GM21737 (cell line): ENCODE measurements at regions not wholly inside any gene's neighbourhood (a gene's known extent, or its start where the extent isn't known, plus 50 kb on each side); places are given as distances from the start of the nearest gene placed in this dataset.

ENCODE experiments used
- ATAC-seq: cut with Tn5 transposase; IDR thresholded peaks from one replicate; pipeline ENCODE4 v1.9.1; 2021; ENCODE audit warnings: mild to moderate bottlenecking, moderate library complexity; ENCODE audit not compliant: unreplicated experiment

GRCh38 chr13:61765940-61766666 is 350.5 kb upstream of the PCDH20 start:
- ATAC-seq, result no peak

DNA sequence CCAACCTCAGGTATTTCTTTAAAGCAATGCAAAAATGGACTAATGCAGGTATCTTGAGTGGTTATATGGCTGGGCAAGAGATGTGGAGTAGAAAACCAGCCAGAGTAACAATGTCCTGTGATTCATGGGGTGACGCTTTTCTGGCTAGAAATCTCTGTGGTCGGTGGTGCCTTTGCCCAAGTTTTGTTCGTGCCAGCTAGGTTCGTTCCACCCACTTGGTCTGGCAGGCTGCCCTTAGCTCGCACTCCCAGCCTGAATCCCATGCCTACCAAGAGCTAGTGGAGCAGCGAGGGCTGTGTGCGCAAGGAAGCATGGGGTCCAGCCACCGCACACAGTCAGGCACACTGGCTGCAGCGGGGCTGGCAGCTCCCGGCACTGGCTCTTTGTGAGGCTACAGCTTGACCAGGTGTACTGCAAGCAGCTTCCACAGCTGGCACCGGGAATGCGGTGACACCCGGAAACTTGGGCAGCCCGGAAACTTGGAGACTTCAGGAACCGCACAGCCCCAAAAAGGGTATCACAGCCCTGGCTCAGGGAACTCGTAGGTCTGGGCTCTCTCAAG is 349.6 kb upstream of the PCDH20 start:
- no peak for ATAC-seq

DNA sequence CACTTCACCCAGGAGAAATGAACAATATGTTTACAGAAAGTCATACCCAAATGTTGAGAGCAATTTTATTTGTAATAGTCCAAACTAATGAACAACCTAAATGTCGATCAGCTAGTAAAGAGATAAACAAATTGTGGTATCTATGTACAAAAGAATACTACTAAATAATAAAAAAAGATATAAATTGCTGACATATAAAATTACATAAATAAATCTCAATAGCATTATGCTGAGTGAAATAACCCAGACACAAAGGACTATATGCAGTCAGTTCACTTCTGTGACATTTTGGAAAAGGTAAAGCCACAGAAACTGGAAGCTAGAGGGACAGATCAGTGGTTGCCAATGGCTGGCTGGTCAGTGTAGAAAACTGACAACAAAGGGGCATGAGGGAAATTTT is 346.0 kb upstream of the PCDH20 start:
- ATAC-seq, result no peak

- ATAC-seq, result no peak
These were observed 344.5 kb upstream of the PCDH20 start for GRCh38 chr13:61760102-61760501.

GRCh38 chr13:61756031-61756430 is 340.4 kb upstream of the PCDH20 start:
- no peak for ATAC-seq

DNA sequence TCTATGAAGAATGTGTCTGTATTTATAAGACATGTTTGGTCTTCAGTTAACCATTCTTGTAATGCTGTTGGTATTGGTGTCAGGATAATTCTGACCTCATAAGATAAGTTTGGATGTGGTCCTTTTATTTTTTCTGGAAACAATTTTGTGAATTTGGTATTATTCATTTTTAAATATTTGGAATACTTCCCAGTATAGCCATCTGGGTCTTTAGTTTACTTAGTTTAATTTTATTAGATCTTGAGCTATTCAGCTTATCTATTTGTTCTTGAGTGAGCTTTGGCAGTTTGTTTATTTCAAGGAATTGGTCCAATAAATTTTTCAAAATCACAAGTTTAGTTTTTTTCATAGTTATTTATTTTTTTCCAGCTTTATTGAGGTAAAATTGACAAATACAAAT is 335.4 kb upstream of the PCDH20 start:
- ATAC-seq, result no peak

DNA sequence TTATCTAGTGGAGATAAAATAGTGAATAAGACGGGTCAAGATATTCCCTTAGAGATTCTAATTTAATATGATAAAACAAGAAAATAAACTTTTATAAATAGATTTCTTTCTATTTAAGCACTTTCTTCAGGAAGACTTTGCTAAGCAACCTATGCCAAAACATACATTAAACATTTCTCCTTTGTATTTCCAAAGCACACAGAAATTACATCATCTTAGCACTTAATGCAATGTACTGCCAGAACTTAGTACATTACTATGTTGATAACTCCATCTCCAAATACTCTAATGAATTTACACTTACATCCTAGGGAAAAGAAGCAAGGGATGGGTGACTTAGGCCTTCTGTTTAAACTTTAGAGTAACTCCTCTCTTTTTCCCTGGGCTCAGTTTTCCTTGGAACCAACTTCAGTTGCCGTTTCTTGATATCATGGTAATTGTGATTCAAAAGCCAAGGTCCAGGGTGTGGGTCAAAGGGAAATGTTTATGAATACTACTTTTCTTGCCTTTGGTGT is 322.6 kb upstream of the PCDH20 start:
- ATAC-seq, result no peak

GRCh38 chr13:61734683-61735082 is 319.0 kb upstream of the PCDH20 start:
- ATAC-seq, result no peak

GRCh38 chr13:61728471-61728870 is 312.8 kb upstream of the PCDH20 start:
- no peak for ATAC-seq

DNA sequence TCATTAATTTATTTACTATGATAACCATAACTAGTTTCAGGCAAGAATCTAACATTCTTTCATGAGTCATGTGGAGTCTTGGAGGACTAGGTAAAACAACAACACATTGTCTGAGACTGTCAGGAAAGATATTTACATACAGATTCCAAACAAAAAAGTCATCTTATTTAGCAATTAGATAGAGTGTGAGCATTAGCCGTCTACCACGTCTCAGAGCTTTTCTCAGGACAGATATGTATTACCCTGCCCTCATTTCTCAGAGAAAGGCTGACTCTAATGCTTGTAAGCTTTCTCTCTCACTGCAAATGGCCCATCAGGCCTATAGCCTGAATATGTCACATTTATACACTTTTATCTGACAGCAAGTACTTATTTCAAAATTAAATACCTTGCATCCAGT is 312.1 kb upstream of the PCDH20 start:
- no peak for ATAC-seq

- no peak for ATAC-seq
These were observed 310.2 kb upstream of the PCDH20 start for GRCh38 chr13:61725806-61726205.

DNA sequence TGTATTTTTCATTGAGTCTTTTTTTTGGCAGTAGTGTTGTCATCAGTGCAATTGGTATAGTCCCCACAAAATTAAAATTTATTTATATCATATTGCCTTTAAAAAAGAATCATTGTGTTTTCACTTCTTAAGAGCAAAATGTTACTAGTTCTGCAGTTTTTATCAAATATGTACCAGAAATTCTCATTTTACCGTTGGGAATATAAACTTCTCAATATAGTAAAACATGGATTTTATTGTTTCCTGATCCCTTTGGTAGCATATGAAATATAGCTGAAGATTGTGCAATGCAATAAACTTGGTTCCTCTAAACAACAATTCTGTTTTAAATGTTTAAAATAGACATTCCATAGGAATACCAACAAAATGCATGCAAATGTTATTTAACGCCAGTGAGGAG is 306.5 kb upstream of the PCDH20 start:
- no peak for ATAC-seq

DNA sequence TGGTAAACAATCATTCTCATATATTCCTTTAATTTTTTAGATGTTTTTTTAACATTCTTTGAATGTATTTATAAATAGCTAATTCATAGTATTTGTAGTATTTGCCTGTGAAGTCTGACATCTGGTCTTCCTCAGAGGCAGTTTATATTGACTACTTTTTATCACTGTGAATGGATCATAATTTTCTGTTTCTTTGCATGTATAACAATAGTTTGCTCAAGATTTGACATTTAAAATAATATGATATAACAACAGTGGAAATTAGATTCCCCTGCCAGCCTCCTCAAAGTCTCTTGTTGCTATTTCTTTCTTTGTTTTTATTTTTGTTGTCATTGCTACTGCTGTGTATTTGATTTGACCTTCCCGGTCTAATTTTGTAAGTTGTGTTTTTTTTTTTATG is 297.0 kb upstream of the PCDH20 start:
- ATAC-seq, result no peak

DNA sequence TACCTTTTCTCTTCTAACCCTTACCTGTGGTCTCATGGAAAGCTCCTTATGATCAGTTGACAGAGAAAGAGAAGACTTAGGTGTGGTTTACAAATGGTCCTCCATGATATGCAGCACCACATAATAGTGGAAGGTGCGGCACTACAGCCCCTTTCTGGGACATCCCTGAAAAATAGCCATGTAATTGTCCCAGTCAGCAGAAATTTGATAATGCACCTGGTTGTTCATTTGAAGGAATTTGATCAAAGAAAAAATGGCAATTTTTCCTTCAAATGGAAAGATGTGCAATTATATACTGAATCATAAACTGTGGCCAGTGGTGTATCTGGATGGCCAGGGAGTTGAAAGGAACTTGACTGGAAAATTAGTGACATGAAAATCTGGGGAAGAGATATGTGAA is 293.6 kb upstream of the PCDH20 start:
- no peak for ATAC-seq

GRCh38 chr13:61706899-61707298 is 291.2 kb upstream of the PCDH20 start:
- ATAC-seq, result no peak

DNA sequence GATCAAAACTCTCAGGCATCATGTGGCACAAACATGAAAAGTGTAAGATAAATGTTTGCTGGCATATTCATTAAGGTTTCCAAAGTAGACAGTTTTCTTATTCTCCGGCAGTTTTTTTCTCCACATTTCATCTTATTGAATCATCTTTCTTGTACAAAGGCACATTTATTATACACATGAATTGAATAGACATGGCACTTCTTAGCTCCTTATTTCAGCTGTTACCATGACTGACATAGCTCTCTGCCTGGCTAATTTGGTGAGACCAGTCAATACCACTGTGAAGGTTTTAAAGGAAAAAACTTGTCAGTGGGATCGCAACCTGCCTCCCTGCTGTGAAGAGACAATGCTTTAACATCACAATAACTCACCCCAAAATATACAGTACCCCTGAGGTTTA is 285.0 kb upstream of the PCDH20 start:
- ATAC-seq, result no peak

- ATAC-seq, result no peak
These were observed 284.5 kb upstream of the PCDH20 start for GRCh38 chr13:61700181-61700580.

GRCh38 chr13:61696676-61697075 is 281.0 kb upstream of the PCDH20 start:
- no peak for ATAC-seq

GRCh38 chr13:61695147-61695546 is 279.5 kb upstream of the PCDH20 start:
- no peak for ATAC-seq

- ATAC-seq, result no peak
These were observed 277.0 kb upstream of the PCDH20 start for GRCh38 chr13:61692691-61693090.

- no peak for ATAC-seq
These were observed 270.0 kb upstream of the PCDH20 start for GRCh38 chr13:61685682-61686012.

DNA sequence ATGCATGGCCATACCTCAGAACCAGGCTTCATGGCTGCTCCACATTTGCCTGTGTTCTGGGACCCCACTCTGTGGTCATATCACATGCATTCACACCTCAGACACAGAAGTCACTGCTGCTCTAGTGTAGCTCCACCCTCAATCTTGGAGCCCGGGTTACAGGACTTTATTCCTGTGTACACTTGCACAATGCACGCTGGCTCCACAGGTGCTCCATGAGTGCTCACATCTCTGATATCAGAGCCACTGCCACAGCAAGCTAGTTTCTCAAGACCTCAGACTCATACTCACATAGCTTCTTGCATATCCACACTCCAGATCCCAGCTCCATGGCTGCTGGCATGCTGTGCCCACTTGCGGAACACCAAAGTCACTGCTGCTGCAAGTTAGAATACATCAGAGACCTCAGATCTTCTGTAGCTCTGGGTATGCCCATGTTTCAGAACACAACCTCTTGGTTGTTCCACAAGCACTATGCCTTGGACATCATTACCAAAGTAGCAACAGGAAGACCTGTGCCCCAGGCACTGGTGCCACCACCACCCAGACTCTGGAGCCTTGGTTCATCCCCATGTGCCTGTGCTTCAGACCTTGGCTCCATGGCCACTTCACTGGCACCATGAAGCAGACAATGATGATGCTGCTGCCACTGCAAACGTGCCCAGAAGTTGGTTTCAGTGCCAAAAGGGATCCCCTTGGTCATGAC is 269.5 kb upstream of the PCDH20 start:
- no peak for ATAC-seq
